Stimulated activated naive CD4-positive, alpha-beta T cell treated with Interleukin-2 at 50 U/mL for 16 hours (primary cell): ENCODE measurements at regions not wholly inside any gene's neighbourhood (a gene's known extent, or its start where the extent isn't known, plus 50 kb on each side); places are given as distances from the start of the nearest gene placed in this dataset.
"Not testable (repeated sequence)": the region's sequence is repeated elsewhere in the genome, so short reads cannot be mapped to it uniquely, and the experiment has no call there.

Experiments
- DNase-seq: peaks from one replicate; lab custom pipeline; 2025; lab: John Stamatoyannopoulos, UW

DNA sequence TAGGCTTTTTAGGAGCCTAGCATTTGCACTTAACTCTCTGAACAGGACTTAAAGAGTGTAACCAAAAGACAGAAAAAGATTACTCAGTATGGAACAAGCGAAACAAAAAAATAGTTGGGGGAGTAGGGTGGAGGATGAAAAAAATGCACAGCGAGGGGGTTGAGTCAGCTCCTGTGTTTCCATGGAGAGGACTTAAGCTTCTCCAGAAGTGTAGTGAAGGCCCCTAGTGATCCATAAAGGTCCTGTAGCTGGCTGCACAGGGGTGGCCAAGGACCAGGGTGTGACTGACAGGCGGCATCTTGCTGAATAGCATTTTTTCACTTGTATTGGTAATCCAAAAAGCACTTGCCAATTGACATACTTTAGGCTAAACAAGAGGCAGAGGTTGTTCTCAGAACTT is 533.9 kb downstream of the RFPL4B start:
- no peak for DNase-seq

DNA sequence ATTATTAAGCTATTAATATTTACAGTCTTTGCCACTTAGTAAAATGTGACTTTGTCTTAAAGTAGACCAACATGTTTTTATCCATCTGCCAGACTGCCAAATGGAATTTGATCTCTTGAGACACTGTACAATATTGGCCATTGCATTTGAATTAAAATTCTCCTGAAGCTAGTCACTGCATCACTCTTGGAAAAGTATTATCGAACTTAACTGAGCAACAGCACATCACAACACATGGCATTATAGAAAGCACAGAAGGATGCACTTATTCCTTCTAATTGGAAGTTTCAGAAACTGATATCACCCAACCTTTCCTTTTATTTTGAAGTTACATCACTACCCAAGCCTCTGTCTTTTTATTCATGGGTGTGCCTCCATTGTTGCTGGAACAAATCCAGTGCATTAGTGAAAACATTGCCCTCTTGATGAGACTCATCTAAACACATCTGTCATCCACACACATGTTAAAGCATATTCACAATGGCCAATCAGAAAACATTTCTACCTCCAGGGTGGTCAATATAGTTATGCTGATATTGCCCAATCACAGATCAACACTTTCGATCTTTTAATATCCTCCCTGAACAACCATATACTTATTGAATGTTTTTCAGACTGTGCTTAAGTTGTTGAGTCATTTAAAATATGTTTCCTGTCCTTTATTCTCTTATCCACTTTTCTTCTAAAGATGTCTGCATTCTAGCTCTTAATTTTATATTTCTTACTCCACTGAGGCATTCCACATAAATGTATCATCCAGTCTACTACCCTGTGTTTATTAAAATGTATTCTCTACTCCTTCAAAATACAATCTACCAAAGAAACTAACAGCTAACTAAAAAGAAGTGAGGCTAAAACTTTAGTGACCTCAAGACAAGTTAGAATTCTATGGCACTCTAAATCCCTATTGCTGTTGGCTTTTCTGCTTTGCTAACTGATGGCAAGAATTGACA is 535.0 kb downstream of the RFPL4B start:
- DNase-seq = no peak

DNA sequence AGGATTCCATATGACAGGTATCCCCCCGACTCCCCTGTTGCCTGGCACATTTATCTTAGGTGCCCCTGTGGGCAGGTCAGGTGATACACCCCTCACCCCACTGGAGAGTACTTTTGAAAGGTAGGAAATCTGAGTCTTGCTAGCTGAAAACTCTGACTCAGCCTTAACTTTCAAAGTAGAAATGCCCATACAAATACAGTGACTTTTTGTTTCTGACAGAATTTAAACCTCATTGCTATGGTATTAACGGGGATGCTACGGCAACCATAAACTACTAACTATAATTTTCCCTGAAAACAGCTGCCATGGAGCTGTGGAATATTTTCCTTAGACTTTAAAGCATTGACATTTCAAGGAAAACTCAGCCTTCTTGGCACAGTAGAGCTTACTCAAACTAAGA is 536.0 kb downstream of the RFPL4B start:
- DNase-seq = no peak

DNA sequence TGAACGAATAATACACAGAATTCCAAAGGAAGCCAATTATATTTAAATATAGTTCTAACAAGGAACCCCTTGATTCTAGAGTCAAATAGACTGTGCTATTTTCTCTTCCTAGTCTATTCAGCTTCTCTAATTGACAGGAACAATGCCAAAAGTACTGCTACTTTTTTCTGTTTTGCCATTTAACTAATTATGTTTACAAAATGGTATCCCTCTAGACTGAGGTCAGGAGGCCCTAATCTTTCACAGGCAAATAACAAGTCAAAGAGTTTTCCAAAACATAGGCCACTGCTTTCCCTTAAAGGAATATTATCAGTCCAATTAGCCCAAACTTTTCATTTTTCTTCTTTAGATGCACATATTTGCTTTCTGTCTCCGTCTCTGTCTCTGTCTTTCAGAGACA is 539.3 kb downstream of the RFPL4B start:
- no peak for DNase-seq

DNA sequence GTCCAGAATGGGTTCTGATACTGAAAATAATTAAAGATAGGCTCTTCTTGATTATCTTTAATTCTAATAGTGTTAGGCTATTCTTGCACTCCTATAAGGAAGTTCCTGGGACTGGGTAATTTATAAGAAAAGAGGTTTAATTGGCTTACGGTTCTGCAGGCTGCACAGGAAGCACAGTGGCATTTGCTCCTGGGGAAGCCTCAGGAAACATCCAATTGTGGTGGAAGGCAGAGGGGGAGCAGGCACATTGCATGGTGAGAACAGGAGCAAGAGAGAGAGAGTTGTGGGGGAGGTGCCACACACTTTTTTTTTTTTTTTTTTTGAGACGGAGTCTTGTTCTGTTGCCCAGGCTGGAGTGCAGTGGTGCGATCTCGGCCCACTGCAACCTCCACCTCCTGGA is 540.3 kb downstream of the RFPL4B start:
- not testable (repeated sequence) for DNase-seq

DNA sequence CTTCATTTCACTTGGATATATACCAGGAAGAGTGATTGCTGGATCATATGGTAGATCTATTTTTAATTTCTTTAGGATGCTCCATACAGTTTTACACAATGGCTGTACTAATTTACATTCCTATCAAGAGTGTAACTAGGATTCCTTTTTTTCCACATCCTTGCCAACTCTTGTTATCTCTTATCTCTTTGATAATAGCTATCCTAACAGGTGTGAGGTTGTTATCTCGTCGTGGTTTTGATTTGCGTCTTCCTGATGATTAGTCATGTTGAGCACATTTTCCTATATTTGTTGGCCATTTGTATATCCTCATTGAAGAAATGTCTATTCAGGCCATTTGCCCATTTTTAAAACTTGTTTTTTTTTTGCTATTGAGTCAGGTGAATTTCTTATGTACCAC is 552.4 kb downstream of the RFPL4B start:
- no peak for DNase-seq

DNA sequence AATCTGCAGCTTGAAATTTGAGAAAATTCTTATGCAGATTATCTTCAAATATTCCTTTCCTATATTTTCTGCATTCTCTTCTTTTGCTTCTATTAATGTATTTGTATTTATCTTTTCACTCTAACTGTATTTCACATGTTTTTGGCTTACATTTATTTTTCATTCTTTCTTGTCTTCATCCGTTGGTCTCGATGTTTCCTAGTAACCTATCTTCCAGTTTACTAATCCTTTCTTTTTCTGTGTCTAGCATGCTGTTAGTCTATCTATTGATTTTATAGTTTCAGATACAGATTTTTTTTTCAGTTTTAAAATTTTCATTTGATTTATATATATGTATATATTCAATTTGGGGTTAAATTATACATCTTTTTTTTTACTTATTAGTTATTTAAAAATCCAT is 556.2 kb downstream of the RFPL4B start:
- DNase-seq = no peak

DNA sequence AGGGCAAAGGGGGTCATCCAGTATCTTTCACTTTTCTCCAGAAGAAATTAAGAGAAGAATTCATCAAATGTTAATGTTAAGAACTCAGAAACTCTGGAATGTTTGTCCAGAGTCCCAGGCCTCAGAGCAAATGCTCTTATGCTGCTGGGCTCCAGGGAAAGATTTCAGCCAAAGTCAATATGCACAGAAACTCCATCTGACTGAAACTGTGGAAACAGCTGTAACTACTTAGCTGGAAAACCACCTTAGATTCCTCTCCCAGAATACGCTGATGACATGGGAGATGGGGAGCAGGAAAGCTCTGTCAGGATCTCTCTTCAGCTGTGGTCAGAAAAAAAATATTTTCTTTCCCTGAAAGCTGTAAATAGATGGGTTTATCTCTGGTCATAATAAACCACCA is 559.6 kb downstream of the RFPL4B start:
- DNase-seq = no peak

DNA sequence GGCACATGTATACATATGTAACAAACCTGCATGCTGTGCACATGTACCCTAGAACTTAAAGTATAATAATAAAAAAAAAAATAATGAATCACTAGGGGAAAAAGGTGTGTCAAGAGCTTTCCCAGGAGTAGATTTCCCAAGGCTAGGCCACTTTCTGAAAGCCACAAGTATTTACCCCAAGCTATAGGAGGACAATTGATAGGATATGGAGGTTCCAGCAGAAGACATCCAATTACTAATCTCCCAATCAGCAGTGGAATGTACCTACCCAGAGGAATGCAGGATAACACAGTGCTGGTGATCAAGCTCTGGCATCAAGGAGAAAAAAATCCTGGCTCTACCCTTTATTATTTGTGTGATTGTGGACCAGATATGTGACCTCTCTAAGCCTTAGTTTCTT is 562.7 kb downstream of the RFPL4B start:
- DNase-seq = no peak

DNA sequence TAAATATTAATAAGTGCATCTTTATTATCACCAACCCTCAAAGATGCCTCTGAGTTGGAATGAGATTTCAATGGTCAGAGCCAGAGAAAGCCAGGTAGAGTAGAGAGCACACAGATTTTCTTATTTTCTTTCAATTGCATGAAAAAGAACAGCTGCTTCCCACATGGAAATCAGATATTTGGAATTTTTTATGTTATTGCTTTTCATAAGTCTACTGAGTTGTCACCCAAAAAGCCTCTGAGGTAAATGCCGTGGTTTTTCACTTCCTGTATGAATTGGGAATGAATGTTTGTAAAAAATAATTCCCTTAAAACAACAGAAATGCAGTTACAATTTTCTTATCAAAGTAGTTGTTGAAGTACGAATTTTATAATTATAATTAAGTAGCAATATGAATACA is 563.1 kb downstream of the RFPL4B start:
- no peak for DNase-seq

DNA sequence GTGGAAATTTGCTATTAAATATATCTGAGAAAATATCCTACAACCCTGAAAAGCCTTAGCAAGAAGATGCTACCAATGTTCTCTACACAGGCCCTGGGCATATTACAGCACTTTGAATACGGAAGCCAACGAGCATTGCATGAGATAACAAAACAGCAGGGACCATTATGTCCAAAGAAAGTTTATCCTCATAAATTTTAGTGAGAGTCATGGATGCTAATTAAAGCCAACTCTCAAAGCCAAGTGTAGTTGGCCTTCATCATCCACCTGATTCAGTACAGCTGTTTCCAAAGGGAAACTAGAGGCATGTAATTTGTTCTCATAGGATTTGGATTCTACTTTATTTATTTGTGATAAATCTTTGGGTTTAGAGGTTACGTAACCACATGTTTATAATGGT is 564.8 kb downstream of the RFPL4B start:
- DNase-seq = no peak

DNA sequence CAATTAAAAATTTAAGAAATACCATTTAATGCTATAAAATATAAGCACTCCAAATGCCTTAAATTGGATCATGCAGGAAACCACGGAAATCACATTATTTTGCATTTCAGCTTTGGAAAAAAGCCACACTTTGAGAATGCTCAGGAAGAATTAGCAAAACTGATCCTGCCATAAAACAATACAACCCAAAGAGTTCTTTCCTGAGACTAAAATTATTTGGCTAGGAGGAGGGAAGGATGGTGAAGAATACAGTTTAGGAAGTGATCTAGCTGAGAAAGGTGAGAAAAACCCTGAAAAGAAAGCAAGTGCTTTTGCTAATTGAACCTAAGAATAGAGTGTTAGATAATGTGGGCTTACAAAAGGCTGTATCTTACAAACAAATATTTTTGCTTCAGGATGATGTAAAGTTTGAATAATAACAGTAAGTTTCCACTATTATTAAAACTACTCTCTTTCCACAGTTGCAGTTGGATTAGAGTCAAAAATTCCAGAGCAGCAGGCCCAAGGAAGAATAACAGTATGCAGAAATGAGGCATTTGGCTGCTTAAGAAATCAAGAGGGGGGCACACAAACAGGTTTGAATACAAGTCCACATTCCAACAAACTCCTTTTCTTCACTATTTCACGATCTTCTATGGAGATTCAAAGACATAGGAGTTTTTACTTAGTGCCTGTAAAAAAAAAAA is 565.4 kb downstream of the RFPL4B start:
- DNase-seq = no peak

DNA sequence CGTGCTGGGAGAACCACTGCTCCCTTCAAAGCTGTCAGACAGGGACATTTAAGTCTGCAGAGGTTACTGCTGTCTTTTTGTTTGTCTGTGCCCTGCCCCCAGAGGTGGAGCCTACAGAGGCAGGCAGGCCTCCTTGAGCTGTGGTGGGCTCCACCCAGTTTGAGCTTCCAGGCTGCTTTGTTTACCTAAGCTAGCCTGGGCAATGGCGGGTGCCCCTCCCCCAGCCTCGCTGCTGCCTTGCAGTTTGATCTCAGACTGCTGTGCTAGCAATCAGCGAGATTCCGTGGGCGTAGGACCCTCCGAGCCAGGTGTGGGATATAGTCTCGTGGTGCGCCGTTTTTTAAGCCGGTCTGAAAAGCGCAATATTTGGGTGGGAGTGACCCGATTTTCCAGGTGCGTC is 572.6 kb downstream of the RFPL4B start:
- DNase-seq = not testable (repeated sequence)

DNA sequence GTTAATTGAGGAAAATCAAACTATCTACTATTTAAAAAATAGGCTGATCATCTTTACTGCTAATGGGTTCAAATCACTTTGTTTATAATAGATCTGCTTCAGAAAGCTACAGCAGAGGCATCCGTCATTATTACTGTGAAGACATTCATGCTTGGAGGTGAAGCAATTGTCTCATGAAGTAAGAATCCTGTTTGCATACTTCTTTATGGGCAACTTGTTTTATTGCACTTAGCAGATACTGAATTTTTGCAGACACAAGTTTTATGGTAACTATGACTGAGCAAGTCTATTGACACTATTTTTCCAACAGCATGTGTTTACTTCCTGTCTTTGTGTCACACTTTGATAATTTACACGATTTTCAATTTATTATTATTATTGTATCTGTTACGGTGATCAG is 573.9 kb downstream of the RFPL4B start:
- no peak for DNase-seq

DNA sequence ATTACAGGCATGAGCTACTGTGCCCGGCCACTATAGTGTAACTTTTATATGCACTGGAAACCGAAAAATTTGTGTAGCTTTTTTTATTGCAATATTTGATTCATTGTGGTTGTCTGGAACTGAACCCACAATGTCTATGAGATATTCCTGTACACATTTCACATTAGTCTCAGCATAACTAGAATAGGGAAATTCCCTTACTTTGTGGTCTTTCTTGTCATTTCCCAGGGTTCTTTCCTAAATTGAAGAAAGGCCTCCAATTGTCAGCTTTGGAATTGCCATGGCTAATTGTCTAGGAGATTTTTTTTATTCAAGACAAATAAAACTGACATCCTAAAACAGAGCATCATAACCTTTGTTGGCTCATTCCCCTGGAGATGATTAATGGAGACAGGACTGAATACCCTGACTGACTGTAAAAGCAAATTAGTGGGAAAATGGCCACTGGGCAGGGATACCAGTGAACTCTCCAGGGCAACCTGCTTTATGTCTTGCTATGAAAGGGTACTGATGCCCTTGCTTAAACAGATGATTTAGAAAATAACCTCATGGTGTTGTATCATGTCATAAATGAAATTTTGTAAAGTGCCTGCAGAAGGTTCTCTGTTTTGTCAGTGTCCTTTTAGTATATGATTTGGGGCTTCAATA is 576.9 kb downstream of the RFPL4B start:
- DNase-seq = no peak

DNA sequence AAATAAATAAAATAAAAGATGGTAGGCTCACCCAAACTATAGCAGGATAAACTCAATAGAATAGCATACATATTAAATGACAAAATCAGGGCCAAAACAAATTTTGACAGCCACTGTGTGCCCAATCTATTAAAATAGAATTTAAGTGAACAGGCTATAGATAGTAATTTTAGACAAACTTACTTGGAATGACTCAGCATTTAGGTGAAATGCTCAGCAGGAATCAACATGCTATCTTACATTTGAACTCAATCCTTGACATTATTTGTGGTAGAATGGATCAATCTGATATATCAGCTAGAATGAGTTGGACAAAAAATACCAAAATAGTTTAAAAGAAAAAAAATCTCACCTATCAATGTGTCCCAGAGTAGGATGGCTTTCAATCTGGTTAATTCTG is 578.6 kb downstream of the RFPL4B start:
- no peak for DNase-seq

DNA sequence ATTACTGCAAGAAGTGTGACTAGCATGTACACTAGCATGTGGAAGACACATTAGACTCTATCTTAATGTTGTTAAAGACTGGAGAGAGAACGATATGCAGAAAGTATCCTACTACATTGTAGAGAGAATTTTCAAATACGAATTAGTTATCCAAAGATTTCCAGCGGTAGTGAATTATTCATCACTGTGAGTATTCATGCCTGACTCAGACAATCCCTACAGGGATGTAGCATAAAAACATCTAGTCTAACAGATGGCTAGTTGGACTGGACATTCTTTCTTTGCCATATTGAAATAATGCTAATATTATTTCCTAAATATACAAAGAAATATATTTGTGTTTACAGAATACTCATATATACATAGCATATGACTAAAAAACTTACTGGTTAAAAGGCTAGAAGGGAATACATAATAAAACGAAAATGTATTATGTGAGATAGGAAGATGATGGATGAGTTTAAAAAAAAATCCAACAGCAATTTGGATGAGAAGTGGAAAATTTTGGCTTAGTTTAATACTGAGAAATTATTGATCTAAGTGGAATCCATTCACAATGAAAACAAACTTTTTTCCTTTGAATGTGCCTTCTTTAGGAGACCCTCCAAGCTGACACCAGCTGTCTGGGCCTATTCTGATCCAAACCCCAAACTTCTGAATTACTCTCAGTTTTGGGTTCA is 580.7 kb downstream of the RFPL4B start:
- no peak for DNase-seq

DNA sequence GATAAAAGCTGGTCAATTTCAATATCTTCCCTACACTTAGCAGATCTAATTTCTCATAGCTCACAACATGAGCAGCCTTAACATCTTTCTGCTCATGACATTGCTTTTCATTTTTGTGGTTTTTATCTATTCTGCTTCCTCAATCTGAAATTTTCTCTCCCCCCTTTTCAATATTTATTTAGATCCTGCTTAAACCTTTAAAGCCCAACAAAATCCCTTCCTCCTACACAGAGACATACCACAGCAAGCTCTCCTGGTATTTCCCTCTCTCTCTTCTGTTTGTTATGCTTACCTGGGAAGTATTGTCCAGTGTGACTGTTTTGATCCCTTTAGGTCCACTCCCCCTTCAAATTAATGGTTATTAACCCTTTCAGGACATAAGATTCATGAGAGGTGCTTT is 582.5 kb downstream of the RFPL4B start:
- DNase-seq = no peak

DNA sequence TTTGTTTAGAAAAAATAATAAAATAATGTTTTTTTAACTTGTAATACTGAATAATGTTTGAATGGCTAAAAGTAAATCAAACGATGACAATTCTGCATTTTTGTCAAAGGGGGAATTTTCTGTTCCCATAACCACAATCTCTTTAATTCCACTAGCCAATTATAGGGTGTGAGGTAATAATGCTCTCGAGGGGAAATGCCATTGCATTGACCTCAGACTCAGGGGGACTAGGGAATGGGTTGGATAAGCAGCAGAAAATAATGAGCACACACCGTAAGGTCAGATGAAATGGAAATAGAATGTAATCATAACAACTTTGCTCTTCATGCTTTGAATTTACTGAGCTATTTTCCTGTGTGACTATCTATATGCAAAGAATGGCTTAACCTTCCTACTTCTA is 584.7 kb downstream of the RFPL4B start:
- no peak for DNase-seq

DNA sequence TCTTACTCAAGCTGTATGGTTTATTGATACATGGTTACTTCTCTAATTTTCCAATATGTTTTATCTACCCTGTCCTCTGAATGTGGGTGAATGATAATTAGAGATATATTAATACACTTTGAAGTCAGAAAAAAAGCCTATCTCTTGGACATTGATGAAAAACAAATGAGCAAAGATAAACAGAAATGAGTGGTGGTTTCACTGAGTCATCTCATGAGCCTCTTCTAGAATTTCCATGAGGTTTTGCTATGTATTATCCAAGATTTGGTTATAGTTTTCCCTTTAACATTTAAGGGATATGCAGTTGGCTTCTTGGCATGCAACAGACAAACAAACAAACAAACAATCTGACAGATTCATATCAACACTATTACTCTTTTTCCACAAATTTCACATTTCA is 586.8 kb downstream of the RFPL4B start:
- DNase-seq = no peak

DNA sequence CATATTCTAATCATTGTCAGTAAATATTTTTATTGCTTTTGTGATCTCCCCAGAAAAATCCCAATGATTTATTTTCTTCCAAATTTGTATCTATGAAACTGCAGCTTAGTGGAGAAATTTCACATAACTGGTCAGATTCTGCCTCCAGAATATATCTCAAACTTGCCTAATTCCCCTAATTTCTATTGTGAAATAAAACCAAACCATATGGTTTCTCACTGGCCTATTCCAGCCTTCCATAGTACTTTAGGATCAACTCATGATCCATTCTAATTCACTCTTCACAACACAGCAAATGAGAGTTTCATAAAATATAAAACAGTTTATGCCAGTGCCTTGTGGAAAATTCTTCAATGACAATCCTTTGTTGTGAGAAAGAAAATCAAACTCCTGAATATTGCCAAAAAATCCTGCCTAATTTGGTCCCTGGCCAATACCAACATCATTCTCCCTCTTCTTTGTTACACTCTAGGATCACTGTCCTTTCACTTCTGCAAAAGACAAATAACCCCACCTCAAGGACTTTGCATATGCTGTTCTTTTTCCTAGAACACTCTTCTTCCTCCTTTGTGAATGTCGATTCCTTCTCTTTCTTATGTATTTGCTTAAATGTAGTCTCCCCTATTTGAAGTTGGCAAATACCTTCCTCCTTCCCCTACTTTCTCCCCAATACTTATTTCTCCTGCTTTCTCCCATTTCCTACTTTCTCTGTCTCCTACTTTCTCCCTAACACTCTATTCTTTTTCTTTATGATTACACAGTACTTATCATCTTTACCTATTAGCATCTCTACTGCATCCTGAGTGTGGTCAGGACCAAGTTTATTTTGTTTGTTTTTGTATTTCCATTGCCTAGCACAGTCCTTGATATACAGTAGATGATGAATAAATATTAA is 587.5 kb downstream of the RFPL4B start:
- DNase-seq = no peak
